T-cell (primary cell): ENCODE measurements at regions not wholly inside any gene's neighbourhood (a gene's known extent, or its start where the extent isn't known, plus 50 kb on each side); places are given as distances from the start of the nearest gene placed in this dataset.

Experiments used
- ATAC-seq, 4 experiments: fragments of 200-7000 bp in 3 of 4; fragments of 150-1000 bp in 1 of 4; cut with Tn5 transposase; replicated peaks in 1 of 4; 1 replicate in 3 of 4; 2 replicates in 1 of 4; pipeline ENCODE4 v1.10.0; 2021; ENCODE audit warnings: moderate library complexity in 3 of 4, mild to moderate bottlenecking in 2 of 4, moderate number of reproducible peaks in 1 of 4
- CTCF ChIA-PET, 2 donors: fragments of 300-600 bp; sonication (Branson Sonifier 250); formaldehyde crosslinking; loops; one replicate each; lab custom pipeline; 2022; ENCODE audit warnings: antibody characterized with exemption in 2 of 2; lab: Charles Lee
- POLR2A ChIA-PET, 2 donors: fragments of 300-600 bp; sonication (Branson Sonifier 250); formaldehyde crosslinking; loops; one replicate each; lab custom pipeline; 2022; ENCODE audit warnings: antibody characterized with exemption in 2 of 2; lab: Charles Lee
- DNase-seq, 35 experiments: peaks; one replicate each; pipeline versions ENCODE4 v3.0.0 to v3.0.0-alpha.2; 2013 to 2023
- H3K27ac ChIP-seq: one replicate; pipeline ENCODE4 v1.5.1; 2013; ENCODE audit warnings: low read length
- H3K27me3 ChIP-seq, 2 experiments: replicated peaks in 1 of 2; 1 replicate in 1 of 2; 2 replicates in 1 of 2; pipeline versions ENCODE4 v1.6.1 to v1.7.0; 2013; ENCODE audit warnings: low read length in 1 of 2, mixed read lengths in 1 of 2; ENCODE audit not compliant: control insufficient read depth in 2 of 2, insufficient read depth in 2 of 2; ENCODE audit errors: extremely low read depth in 1 of 2
- H3K36me3 ChIP-seq, 2 donors: 1 replicate in 1 of 2; 2 replicates in 1 of 2; pipeline versions ENCODE4 v1.6.1 to v1.7.0; 2013; ENCODE audit warnings: low read length in 1 of 2; ENCODE audit not compliant: control insufficient read depth in 2 of 2, insufficient read depth in 1 of 2; ENCODE audit errors: extremely low read depth in 1 of 2
- H3K4me1 ChIP-seq, 2 experiments: 1 replicate in 1 of 2; 2 replicates in 1 of 2; pipeline versions ENCODE4 v1.6.1 to v1.7.0; 2013; ENCODE audit warnings: low read length in 2 of 2, mixed read lengths in 1 of 2; ENCODE audit not compliant: insufficient read depth in 2 of 2, control insufficient read depth in 1 of 2; ENCODE audit errors: extremely low read depth in 1 of 2
- H3K4me3 ChIP-seq, 2 donors: 1 replicate in 1 of 2; 2 replicates in 1 of 2; pipeline versions ENCODE4 v1.5.1 to v1.7.0; 2013; ENCODE audit warnings: mild to moderate bottlenecking in 2 of 2, low read length in 1 of 2, moderate library complexity in 1 of 2; ENCODE audit not compliant: control insufficient read depth in 1 of 2; ENCODE audit errors: extremely low read depth in 1 of 2
- H3K9me3 ChIP-seq: 2 replicates; pipeline ENCODE4 v1.7.0; 2013
- H3K27ac Mint-ChIP-seq, 2 donors: one replicate each; pipeline ENCODE4 v1.8.0; 2020 to 2021; ENCODE audit warnings: mild to moderate bottlenecking in 2 of 2, mixed read lengths in 2 of 2
- H3K27me3 Mint-ChIP-seq, 2 donors: one replicate each; pipeline ENCODE4 v1.8.0; 2021 to 2022; ENCODE audit warnings: mixed read lengths in 2 of 2
- H3K36me3 Mint-ChIP-seq: one replicate; pipeline ENCODE4 v1.8.0; 2021; ENCODE audit warnings: mixed read lengths
- H3K4me1 Mint-ChIP-seq, 3 donors: one replicate each; pipeline ENCODE4 v1.8.0; 2020 to 2022; ENCODE audit warnings: mixed read lengths in 3 of 3, mild to moderate bottlenecking in 1 of 3
- H3K4me3 Mint-ChIP-seq, 3 donors: one replicate each; pipeline ENCODE4 v1.8.0; 2020 to 2022; ENCODE audit warnings: mild to moderate bottlenecking in 3 of 3, mixed read lengths in 3 of 3, moderate library complexity in 3 of 3
- H3K9me3 Mint-ChIP-seq, 3 donors: one replicate each; pipeline ENCODE4 v1.8.0; 2020 to 2022; ENCODE audit warnings: mixed read lengths in 3 of 3
- WGBS: methylation state at CpG from one replicate; pipeline ENCODE4 v1.1.5; 2013; ENCODE audit warnings: missing lambda C conversion rate; ENCODE audit not compliant: insufficient coverage; 5-methylcytosine and 5-hydroxymethylcytosine counted together

DNA sequence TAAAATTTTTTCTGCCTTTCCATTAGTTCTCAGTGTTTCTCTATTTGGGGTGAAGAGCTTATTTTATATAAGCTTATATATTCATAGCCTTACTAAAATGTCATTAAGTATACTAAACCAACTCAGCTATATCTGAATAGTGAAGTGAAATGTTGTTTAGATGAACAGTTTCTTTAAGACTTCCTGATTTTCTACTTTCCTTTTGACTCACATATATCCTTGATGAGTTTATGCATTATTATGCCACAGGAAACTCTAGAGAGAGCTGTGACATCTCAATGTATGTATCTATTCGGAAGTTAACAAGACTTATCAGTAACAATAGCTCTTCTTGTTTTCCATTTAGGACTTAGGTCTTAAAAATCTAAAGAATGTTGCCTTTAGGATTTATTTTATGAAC is 1491.8 kb upstream of the IGFBP7 start:
- H3K4me3 ChIP-seq = no peak overlapping the region
- DNase-seq (no peak), ATAC-seq (no peak)
- Mint-ChIP-seq H3K27ac (no peak overlapping the region), H3K27me3 (no peaks in the 10 kb centered on the region), H3K4me3 (no peak overlapping the region), H3K4me1 (no peaks in the 10 kb centered on the region), H3K9me3 (peaks cover 15 to 30% (median 19%) of the 10 kb centered on the region in 3 donors), H3K36me3 (no peaks in the 10 kb centered on the region)
- ChIA-PET POLR2A (no interaction called here), CTCF (interaction anchor here in 1 of 2 donors (0.6 kb wide), 1 partner anchor 40 kb away, joined by 3 read pairs; no protein-coding TSS in a partner anchor)
- H3K27me3 ChIP-seq = no peaks in the 10 kb centered on the region
- no peak overlapping the region for H3K27ac ChIP-seq
- WGBS = no CpG with 5 or more reads among the region's 1 CpG
- no peaks in the 10 kb centered on the region for H3K36me3 ChIP-seq
- H3K4me1 ChIP-seq = no peaks in the 10 kb centered on the region
- no peaks in the 10 kb centered on the region for H3K9me3 ChIP-seq

DNA sequence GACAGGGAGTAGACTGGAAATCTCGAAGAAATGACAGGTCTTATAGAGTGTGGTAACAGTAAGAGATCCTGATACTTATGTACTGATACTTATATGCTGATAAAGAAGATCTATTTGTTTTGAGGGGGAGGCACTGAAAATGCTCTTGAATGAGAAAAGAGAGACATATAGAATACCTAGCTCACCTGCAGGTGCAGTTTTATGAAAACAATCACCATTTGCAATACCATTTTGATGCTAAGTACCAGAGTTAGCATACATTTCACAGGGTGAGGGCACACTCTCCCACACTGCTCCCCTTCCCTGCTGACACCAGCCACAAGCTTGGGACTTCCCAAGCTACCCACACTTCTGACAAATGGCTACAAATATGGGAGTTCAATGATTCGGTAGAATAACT is 1490.1 kb upstream of the IGFBP7 start:
- WGBS = 67% methylated on average over 1 of the region's 2 CpGs

DNA sequence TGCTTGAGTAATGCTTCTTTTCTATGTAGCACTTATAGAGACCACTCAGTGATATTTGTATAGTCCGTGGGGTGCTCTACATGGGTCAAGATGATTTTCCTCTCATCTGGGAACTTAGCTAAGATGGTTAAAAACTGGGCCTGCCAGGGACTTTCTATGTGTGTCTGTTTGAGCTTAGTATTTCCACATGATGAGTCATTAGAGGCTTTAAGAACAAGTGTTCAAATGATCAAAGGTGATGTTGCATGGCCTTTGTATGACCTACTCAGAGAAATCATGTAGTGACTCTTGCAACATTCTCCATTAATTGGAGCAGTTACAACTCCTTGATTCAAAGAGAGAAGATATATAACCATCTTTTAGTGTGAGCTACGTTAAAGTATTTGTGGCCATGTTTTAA is 1480.5 kb upstream of the IGFBP7 start:
- Histone ChIP-seq H3K36me3 (no peaks in the 10 kb centered on the region), H3K4me1 (no peaks in the 10 kb centered on the region), H3K4me3 (no peak overlapping the region), H3K9me3 (no peaks in the 10 kb centered on the region), H3K27ac (no peak overlapping the region), H3K27me3 (no peaks in the 10 kb centered on the region)
- peaks cover 7 to 31% (median 16%) of the 10 kb centered on the region in 3 donors for H3K9me3 Mint-ChIP-seq
- CTCF ChIA-PET = no interaction called here
- no peak for ATAC-seq
- POLR2A ChIA-PET = no interaction called here
- no peaks in the 10 kb centered on the region for H3K27me3 Mint-ChIP-seq
- WGBS = no CpG with 5 or more reads among the region's 2 CpGs
- H3K4me1 Mint-ChIP-seq = no peaks in the 10 kb centered on the region
- H3K36me3 Mint-ChIP-seq = no peaks in the 10 kb centered on the region
- no peak overlapping the region for H3K27ac Mint-ChIP-seq
- no peak for DNase-seq
- no peak overlapping the region for H3K4me3 Mint-ChIP-seq

More for the DNA sequence above, 1490.1 kb upstream of the IGFBP7 start:
- H3K4me1 ChIP-seq = no peaks in the 10 kb centered on the region
- H3K36me3 Mint-ChIP-seq = no peaks in the 10 kb centered on the region
- ChIA-PET CTCF (no interaction called here), POLR2A (no interaction called here)
- no peaks in the 10 kb centered on the region for H3K9me3 ChIP-seq
- no peak overlapping the region for H3K4me3 ChIP-seq
- no peak overlapping the region for H3K4me3 Mint-ChIP-seq
- no peak overlapping the region for H3K27ac Mint-ChIP-seq
- no peak for ATAC-seq
- H3K9me3 Mint-ChIP-seq = peaks cover 15 to 28% (median 19%) of the 10 kb centered on the region in 3 donors
- H3K27me3 ChIP-seq = no peaks in the 10 kb centered on the region
- no peaks in the 10 kb centered on the region for H3K27me3 Mint-ChIP-seq
- H3K4me1 Mint-ChIP-seq = no peaks in the 10 kb centered on the region
- DNase-seq = no peak
- no peaks in the 10 kb centered on the region for H3K36me3 ChIP-seq
- no peak overlapping the region for H3K27ac ChIP-seq

DNA sequence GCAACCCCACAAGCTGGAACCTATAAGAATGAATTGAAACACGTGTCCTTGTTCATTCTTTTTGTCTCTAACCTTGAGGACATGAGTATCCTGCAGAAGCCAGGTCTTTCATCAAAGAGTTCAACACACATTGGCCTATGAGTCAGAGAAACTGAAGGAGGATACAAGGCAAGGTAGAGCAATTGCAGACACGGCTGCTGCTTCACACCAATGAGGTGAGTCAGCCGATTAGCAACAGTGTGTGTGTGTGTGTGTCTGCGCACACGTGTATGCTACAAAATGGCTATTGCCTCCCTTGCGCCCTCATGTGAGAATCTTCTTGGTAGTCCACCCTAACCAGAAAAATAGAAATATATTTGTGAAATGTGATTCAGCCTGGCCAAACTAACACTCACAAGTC is 1477.7 kb upstream of the IGFBP7 start:
- Histone ChIP-seq H3K9me3 (no peaks in the 10 kb centered on the region), H3K36me3 (no peaks in the 10 kb centered on the region), H3K4me3 (no peak overlapping the region), H3K27me3 (no peaks in the 10 kb centered on the region), H3K27ac (no peak overlapping the region), H3K4me1 (no peaks in the 10 kb centered on the region)
- Mint-ChIP-seq H3K9me3 (peaks cover 18 to 39% (median 21%) of the 10 kb centered on the region in 3 donors), H3K27me3 (no peaks in the 10 kb centered on the region), H3K27ac (no peak overlapping the region), H3K4me3 (no peak overlapping the region), H3K4me1 (no peaks in the 10 kb centered on the region), H3K36me3 (no peaks in the 10 kb centered on the region)
- POLR2A ChIA-PET = no interaction called here
- 69% methylated on average over 3 of the region's 6 CpGs for WGBS
- ATAC-seq = no peak
- DNase-seq = no peak
- CTCF ChIA-PET = no interaction called here

DNA sequence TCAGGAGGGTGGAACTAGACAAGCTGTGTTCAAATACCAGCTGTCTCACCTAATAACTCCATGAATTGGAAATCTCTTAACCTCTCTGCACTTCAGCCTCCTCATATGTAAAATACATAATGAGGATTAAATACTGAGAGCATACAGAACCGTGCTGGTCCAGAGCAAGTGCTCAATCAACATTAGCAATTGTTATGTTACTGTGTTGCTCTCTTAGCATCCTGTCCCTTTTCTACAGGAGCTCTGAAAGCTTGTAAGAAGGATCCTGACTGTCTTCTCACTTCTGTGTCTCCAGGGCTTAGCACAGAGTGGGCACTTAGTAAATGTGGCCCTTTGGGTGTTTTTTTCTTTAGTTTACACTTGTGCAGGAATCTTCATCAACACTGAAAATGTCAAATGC is 1456.1 kb upstream of the IGFBP7 start:
- Histone ChIP-seq H3K9me3 (no peaks in the 10 kb centered on the region), H3K36me3 (no peaks in the 10 kb centered on the region), H3K27me3 (no peaks in the 10 kb centered on the region), H3K4me3 (no peak overlapping the region), H3K4me1 (no peaks in the 10 kb centered on the region), H3K27ac (no peak overlapping the region)
- Mint-ChIP-seq H3K27me3 (no peaks in the 10 kb centered on the region), H3K9me3 (peaks cover 7 to 35% (median 13%) of the 10 kb centered on the region in 3 donors), H3K27ac (no peak overlapping the region), H3K4me3 (no peak overlapping the region), H3K4me1 (no peaks in the 10 kb centered on the region), H3K36me3 (no peaks in the 10 kb centered on the region)
- no peak for ATAC-seq
- ChIA-PET CTCF (no interaction called here), POLR2A (no interaction called here)
- no peak for DNase-seq
- WGBS = no CpG with 5 or more reads among the region's 1 CpG

DNA sequence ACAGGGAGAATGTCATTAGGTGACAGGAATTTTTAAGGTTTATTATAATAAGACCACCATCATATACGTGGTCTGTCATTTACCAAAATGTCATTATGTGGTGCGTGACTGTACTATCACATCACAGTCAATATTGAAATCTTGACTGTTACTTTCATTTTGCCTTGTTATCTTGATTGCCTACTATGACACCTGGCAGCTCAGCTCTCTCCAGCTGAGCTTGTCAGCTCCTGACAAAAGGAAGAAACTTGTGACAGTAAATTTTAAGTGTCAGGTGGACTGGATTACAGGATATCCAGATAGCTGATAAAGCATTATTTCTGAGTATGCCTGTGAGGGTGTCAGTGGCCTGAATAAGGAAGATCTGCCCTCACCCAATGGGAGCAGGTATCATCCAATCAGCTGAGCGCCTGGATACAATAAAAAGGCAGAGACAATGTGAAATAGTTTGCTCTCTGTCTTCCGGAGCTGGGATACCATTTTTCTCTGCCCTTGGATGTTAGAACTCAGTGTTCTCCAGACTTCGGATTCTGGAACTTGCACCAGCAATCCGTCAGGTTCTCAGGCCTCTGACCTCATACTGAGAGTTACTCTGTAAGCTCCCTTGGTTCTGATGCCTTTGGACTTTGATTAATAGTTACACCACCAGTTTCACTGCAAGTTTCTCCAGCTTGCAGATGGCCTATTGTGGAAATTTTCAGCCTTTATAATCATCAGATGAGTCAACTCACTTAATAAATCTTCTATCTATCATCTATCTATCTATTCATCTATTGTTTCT is 1454.7 kb upstream of the IGFBP7 start:
- H3K27me3 Mint-ChIP-seq = no peaks in the 10 kb centered on the region
- H3K27ac Mint-ChIP-seq = no peak overlapping the region
- Histone ChIP-seq H3K4me3 (no peak overlapping the region), H3K27me3 (no peaks in the 10 kb centered on the region), H3K36me3 (no peaks in the 10 kb centered on the region), H3K4me1 (no peaks in the 10 kb centered on the region), H3K9me3 (no peaks in the 10 kb centered on the region), H3K27ac (no peak overlapping the region)
- DNase-seq = no peak
- H3K9me3 Mint-ChIP-seq = peaks cover 3 to 35% (median 11%) of the 10 kb centered on the region in 3 donors
- H3K4me1 Mint-ChIP-seq = no peaks in the 10 kb centered on the region
- no peak for ATAC-seq
- POLR2A ChIA-PET = no interaction called here
- H3K4me3 Mint-ChIP-seq = no peak overlapping the region
- 84% methylated on average over 4 of the region's 6 CpGs for WGBS
- CTCF ChIA-PET = no interaction called here
- H3K36me3 Mint-ChIP-seq = no peaks in the 10 kb centered on the region
